ENCODE measurements at regions not wholly inside any gene's neighbourhood (a gene's known extent, or its start where the extent isn't known, plus 50 kb on each side); places are given as distances from the start of the nearest gene placed in this dataset.

DNA sequence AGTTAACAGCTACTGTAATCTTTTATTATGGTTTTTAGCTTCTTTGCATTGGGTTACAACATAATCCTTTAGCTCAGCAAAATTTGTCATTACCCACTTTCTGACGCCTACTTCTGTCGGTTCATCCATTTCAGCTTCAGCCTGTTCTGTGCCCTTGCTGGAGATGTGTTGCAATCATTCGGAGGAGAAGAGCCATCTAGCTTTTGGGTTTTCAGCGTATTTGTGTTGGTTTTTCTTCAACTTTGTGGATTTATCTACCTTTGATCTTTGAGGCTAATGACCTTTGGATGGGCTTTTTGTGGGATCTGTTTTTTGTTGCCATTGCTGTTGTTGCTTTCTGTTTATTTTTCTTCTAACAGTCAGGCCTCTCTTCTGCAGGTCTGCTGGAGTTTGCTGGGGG is 69.2 kb upstream of the ATXN7L3B start:
- Histone ChIP-seq H3K4me1 (no peaks in the 10 kb centered on the region), H3K27ac (no peak overlapping the region), H3K9me3 (no peaks in the 10 kb centered on the region), H3K36me3 (no peaks in the 10 kb centered on the region), H3K4me3 (no peak overlapping the region), H3K27me3 (no peaks in the 10 kb centered on the region)
- TF ChIP-seq CTCF (IDR thresholded peaks at IDR 0.05) = no peak
- intact Hi-C loops (cut with DNase I) = no loop called here
- DNase-seq = no peak
- ATAC-seq = no peak

DNA sequence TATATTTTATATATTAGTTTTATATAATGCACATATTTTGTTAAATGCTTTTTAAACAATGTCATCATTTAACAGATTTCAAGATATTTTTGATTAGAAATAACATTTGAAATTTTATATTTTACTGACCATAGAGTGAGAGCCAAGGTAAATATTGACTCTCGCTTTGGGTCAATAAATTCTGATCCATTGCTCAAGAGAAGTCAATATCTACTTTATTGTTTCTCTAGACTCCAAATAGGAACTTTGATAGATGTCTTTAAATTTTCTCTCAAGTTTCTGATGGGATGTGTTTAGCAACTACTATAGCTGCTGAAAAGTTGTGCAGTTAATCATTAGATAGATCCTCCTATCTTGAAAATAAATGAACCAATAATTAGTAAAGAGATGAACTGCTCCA is 61.4 kb upstream of the ATXN7L3B start:
- H3K4me1 ChIP-seq = no peaks in the 10 kb centered on the region
- H3K27me3 ChIP-seq = no peaks in the 10 kb centered on the region
- H3K4me3 ChIP-seq = no peak overlapping the region
- no peak overlapping the region for H3K27ac ChIP-seq
- intact Hi-C loops (cut with DNase I) = no loop called here
- no peak for TF ChIP-seq CTCF (IDR thresholded peaks at IDR 0.05)
- ATAC-seq (no peak), DNase-seq (no peak)
- no peaks in the 10 kb centered on the region for H3K36me3 ChIP-seq
- H3K9me3 ChIP-seq = no peaks in the 10 kb centered on the region

- TF ChIP-seq CTCF (IDR thresholded peaks at IDR 0.05) = no peak
- no peaks in the 10 kb centered on the region for H3K36me3 ChIP-seq
- no peaks in the 10 kb centered on the region for H3K9me3 ChIP-seq
- H3K27me3 ChIP-seq = no peaks in the 10 kb centered on the region
- intact Hi-C loops (cut with DNase I) = no loop called here
- H3K27ac ChIP-seq = no peak overlapping the region
- H3K4me1 ChIP-seq = no peaks in the 10 kb centered on the region
- DNase-seq (no peak), ATAC-seq (no peak)
- no peak overlapping the region for H3K4me3 ChIP-seq
These were observed 56.6 kb upstream of the ATXN7L3B start for GRCh38 chr12:74481078-74481477.

- H3K4me3 ChIP-seq = no peak overlapping the region
- no peak overlapping the region for H3K27ac ChIP-seq
- H3K4me1 ChIP-seq = no peaks in the 10 kb centered on the region
- ATAC-seq = no peak
- H3K9me3 ChIP-seq = no peaks in the 10 kb centered on the region
- no peaks in the 10 kb centered on the region for H3K36me3 ChIP-seq
- TF ChIP-seq CTCF (IDR thresholded peaks at IDR 0.05) = no peak
- H3K27me3 ChIP-seq = no peaks in the 10 kb centered on the region
- no peak for DNase-seq
- intact Hi-C loops (cut with DNase I) = no loop called here
These were observed 55.5 kb upstream of the ATXN7L3B start for GRCh38 chr12:74482115-74482514.

DNA sequence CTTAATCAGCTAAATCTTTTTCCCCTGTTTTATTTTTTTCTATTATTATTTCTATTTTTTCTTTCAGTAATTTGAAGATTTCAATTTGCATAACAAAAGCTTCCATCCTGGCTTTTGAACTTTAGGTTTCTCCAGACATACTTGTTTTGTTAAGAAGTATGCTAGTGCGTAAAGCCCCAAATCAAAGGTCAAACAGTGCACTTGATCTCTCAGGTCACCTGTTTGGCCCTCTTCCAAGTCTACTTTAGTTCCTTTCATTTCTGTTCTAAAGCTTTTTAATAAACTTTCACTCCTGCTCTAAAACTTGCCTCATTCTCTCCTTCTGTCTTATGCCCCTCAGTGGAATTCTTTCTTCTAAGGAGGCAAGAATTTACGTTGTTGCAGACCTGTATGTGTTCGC is 54.6 kb upstream of the ATXN7L3B start:
- no peak for TF ChIP-seq CTCF (IDR thresholded peaks at IDR 0.05)
- H3K4me1 ChIP-seq = no peaks in the 10 kb centered on the region

More for the DNA sequence above, 54.6 kb upstream of the ATXN7L3B start:
- H3K9me3 ChIP-seq = no peaks in the 10 kb centered on the region
- H3K27me3 ChIP-seq = no peaks in the 10 kb centered on the region
- no peaks in the 10 kb centered on the region for H3K36me3 ChIP-seq
- H3K4me3 ChIP-seq = no peak overlapping the region
- no peak overlapping the region for H3K27ac ChIP-seq
- DNase-seq (no peak), ATAC-seq (no peak)
- intact Hi-C loops (cut with DNase I) = no loop called here
